ENCODE measurements at regions not wholly inside any gene's neighbourhood (a gene's known extent, or its start where the extent isn't known, plus 50 kb on each side); places are given as distances from the start of the nearest gene placed in this dataset.

DNA sequence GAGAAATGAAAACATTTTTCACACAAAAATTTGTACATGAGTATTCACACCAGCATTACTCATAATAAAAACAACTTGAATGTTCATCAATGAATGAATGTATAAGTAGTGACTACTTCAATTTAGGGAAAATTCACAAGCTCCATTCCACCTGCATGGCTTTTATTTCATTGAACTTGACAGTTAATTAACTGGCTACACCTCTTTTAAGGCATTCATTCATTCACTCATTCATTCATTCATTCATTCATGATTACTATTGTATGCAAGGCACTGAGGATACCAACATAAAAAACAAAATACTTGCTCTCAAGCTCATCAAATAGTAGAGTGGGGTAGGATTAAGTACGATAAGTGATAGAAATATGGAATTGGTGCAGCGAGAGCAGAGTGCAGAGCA lies 198.3 kb upstream of the DLGAP1 start:
- H3K4me3 ChIP-seq (ENCODE audit: low read depth, low read length): no peak overlapping the region

DNA sequence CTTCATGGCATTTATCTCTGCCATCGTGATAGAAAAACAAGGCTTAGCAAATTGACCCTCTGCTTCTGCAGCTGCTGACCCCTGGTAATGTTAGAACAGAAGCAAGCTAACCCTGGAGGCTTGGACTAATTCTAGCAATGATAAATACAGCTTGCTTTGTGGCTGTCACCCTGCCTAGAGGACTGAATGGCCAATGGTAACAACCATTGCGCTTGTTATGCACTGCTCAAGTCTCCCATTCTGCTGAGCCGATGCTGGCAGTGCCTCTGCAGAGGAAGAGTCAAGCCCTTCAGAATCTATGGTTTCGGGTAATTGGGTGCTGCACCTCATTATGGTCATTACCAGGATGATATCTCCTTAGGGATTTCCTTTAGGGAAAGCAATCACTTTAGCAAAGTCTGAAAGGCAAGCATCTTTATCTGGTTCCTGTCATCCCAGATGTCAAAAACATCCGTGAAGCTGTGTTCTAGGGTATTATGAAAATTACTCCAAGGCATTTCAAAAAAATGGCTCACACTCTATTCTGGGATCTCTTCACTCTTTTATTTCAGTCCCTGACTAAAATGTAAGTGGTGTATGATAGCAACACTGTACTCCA lies 186.8 kb upstream of the DLGAP1 start:
- no peak overlapping the region for H3K4me3 ChIP-seq (ENCODE audit: low read depth, low read length)

DNA sequence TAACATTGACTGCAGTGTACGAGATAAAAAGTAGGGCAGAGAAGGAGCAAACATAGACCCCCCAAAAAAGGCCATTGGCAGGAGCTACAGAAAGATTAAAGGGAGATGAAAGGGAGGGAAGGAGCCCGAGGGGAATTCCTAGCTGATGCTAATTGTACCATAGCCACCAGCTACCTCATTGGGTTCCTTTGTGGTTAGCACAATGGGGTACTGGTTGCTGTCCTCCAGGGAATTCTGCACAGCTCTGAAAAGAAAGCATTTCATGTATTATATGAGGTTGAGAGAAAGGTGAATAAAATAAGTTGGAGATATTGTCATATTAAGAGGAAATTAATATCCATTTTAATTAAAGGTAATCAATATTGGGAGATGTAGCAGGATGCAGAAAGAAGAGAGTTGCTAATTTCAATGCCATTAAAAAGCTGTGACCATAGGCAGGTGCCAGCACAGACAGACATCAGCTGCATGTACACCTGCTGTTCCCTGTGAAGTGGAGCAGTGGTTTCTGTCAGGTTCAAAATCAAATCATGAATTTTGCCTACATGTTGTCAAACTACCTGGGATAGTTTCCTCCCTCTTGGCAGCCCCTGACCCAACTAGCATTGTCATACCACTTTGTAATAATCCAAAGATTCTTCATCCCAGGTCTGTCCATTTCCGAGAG lies 185.4 kb upstream of the DLGAP1 start:
- H3K4me3 ChIP-seq (ENCODE audit: low read depth, low read length): no peak overlapping the region

DNA sequence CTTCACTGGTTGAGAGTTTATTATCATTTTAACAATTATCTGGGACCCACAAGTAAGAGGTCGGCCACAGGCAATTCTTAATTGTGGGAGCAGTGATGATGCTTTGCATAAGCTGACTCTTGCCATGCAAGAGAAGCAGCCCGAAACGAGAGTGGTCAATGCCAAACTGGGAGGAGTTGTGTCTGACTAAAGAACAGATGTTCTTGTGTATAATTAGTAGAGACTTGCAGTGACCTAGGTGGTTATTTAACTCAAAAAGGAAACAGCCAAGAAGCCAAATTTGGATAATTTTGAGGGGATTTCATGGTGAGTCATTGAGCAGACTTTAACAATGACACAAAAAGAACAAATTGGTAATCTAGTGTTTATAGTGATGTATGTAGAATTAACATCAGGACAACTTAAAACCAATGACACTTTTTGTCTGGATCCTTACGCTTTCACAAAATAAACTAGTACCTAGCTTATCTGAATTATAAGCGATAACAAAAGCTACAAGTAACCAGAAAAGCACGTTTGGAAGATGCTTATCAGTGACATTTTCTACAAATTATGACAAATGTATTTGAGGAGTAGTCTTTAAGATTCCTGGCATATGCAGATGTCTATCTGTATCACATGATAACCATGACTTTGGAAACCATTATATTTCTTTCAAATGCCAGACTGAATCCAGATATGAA lies 184.7 kb upstream of the DLGAP1 start:
- H3K4me3 ChIP-seq (ENCODE audit: low read depth, low read length): no peak overlapping the region

DNA sequence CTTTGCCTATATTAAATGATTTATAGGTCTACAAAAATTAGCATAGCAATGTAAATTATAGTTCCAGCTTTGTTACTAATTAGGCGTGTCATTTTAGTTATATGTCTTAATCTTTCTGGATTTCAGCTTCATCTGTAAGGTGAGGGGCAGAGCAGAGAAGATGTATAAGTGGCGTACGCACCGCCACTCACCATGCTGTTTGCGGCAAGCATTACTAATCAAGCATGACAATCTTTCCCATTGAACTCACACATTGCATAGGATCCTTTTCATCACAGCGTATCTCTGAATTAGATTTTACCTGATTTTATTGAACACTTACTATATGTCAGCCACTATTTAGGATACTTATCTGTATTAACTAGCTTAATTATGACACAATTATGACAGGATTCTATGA lies 183.6 kb upstream of the DLGAP1 start:
- no peak overlapping the region for H3K4me3 ChIP-seq (ENCODE audit: low read depth, low read length)

DNA sequence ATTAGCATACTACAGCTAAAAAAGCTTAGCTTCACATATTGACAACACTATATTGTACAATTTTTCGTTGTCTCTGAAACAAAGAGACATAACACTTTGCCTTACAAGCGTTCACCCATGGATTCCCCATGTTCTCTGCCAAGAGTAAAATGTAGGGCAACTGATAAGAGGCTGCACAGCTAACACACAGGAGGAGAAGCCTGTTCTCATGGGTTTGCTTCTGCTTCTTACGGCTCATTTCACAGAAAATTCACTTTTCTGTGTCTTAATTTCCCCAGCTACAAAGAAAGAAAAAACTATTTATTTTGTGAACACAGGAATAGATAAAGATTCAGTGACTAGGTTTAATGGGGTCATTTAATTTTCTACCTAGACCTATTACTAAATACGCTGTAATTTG lies 182.8 kb upstream of the DLGAP1 start:
- no peak overlapping the region for H3K4me3 ChIP-seq (ENCODE audit: low read depth, low read length)

DNA sequence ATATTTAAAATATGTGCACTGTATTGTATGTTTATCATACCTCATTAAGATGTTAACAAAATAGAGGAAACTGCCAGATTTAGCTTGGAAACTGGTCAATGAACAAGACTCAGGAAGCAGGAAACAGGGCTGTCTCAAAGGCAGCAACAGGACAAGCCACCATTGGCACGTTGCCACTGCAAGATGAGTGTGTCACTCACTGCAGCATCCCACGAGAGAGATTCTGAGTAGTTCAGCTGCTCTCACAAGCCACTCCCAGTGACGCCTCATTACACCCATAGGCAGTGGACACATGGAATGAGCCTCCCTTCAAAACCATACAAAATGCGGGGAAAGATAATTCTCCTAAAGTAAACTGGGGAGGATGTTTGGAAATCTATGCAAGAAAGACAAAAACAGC lies 181.9 kb upstream of the DLGAP1 start:
- H3K4me3 ChIP-seq (ENCODE audit: low read depth, low read length): no peak overlapping the region

DNA sequence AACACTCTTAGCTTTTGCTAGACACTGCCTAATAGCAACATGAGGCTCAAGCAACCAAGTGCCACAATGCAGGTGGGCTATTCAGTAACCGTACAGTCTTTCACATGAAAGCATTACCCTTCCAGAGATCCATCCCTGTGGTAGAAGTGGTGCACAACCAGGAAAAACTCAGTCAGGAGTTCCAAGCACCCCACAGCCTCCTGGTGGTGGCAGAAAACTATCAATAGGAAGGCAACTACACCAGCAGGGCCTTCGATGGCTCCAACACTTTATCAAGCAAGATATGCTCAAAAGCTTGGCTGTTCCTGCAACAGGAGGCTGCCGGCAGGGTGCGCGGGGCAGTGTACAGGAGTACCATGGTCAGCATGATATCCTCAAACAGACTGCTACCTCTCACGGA lies 176.1 kb upstream of the DLGAP1 start:
- H3K4me3 ChIP-seq (ENCODE audit: low read depth, low read length): no peak overlapping the region

DNA sequence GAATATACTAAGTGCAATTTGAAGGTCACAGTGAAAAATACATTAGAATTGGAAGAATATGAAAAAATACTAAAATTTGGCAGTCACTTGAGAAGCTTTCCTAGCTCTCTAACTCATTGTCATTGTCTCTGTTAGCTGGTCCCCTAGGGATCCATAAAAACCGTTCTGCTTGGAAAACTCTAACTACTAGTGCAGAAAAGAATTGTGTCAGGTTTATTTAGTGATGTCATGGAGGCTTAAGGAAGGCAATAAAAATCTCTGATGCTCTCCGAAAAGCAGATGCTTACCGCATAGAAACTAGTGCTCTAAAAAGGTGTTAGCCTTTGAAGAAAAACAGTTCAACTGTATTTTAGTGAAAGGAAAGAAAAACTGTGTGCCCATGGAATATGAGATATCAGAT lies 150.1 kb upstream of the DLGAP1 start:
- H3K4me3 ChIP-seq (ENCODE audit: low read depth, low read length): no peak overlapping the region

DNA sequence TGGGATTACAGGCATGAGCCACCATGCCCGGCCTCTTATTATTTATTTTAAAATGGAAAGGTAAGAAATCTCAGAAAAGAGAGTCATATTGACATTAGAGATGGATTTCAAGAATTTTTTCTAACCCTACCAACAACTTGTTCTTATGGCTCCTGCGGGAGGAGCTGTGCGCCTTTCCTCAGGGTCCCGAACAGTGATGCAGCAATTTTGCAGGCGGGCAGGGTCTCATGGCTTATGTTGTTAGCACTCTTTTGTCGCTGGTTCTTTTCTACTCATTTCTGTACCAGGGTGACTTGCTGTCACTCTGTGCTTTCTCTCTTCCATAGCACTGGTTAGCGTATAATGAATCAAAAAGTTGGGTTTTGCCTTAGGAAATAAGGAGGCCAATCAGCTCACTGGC lies 148.8 kb upstream of the DLGAP1 start:
- no peak overlapping the region for H3K4me3 ChIP-seq (ENCODE audit: low read depth, low read length)

DNA sequence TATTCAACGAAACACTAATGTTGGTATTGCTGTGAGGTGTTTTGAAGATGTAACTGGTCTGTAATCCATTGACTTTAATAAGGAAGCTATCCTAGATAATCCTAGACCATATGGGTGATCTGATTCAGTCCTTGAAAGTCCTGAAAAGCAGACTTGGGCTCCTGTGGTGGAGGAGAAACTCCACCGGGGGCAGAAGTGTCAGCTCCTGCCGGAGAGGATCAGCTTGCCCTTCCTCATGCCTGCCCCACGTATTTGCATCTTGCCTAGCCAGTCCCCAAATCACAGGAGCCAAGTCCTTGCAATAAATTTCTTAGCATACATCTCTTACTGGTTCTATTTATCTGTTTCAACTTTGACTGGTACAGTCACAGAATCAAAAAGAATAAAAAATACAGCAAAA lies 144.2 kb upstream of the DLGAP1 start:
- no peak overlapping the region for H3K4me3 ChIP-seq (ENCODE audit: low read depth, low read length)

DNA sequence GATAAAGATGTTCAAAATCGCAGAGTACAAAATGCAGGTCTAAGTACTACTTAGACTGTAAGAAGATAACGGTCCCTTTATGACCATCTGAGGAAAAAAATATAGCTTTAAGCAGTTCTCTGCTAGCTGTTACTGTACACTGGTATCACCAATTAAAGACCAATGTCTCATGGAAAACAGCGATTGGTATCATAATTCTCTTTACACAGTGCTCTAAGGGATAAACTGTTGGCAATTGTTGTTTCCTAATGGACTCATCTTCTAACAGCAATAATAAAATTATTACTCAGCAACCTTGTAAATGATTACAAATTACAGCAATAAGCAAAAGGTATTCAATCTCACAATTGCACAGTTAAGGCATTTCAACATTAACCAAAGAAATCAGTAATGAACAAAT lies 142.2 kb upstream of the DLGAP1 start:
- no peak overlapping the region for H3K4me3 ChIP-seq (ENCODE audit: low read depth, low read length)

DNA sequence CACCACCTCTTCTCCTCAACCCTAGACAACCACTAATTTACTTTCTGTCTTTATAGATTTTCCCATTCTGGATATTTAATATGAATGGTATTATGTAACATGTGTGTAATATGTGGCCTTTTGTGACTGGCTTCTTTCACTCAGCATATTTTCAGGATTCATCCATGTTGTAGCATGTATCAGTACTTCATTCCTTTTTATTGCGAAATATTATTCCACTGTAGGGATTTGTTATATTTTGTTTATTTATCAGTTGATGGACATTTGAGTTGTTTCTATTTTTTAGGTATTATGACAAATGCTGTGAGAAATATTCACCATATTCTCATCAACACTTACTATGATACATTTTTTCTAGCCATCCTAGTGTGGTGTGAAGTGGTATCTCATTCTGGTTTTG lies 138.8 kb upstream of the DLGAP1 start:
- H3K4me3 ChIP-seq (ENCODE audit: low read depth, low read length): no peak overlapping the region

DNA sequence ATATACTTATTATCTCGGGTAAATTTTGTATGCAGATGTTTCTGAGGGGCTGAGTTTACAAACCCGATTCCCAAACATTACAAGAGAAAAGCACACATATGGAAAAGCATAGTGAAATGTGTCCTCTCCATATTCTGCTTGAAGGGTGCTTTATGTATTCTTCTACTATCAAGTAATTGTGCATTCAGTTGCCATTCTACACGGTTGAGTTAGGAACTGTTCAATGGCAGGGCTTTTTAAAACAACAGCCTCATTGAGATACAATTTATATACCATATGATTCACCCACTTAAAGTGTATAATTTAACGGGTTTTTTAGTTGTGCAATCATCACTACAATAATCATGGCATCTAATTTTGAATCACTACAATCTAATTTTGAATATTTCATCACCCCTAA lies 138.4 kb upstream of the DLGAP1 start:
- no peak overlapping the region for H3K4me3 ChIP-seq (ENCODE audit: low read depth, low read length)

DNA sequence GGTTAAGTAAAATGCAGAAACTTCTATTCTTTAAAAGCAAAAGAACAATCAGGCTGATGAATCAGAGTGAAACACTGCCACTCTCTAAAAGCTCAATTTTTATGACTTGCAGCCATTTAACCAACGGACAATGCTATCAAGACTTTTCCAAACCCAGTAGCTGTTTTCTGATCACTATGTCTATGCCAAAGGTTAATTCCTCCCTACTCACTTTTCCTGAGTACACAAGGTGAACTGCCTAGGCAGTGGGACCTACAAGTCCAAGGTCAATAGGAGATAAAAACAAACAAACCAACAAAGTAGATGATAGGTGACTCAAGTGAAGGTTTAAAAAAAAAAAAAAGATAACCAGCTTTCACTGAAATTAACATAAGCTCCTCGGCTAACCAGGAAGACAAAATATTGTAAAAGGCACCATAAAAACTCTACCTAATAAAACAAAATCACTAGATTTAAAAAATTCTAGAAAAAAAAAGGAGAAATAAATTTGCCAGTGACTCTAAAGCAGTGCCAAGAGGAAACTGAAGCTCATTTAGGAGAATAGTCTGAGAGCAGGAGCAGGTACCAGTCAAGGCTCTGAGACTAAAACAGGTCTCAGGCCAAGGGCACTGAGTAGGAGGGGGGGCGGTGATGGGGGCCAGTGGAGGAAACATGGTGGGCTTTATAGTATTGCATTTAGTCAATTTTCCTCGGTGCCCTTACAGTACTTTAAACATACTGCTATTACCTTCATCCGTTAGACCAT lies 134.1 kb upstream of the DLGAP1 start:
- H3K4me3 ChIP-seq (ENCODE audit: low read depth, low read length): no peak overlapping the region

DNA sequence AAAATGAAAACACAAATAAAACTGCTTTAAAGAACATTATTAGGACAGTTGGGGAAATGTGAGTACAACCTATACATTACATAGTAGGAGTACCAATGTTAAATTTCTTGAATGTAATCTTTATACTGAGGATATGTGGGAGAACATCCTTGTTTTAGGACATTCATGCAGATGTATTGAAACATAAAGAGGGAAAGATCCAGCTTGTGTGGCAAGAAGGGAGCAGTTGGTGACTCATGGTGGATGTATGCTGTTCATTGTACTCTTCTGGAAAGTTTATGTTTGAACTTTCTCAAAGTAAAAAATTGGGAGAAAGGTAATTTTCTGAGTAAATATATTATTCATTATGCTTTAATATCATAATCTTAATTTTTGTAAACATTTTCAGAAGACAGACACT lies 132.1 kb upstream of the DLGAP1 start:
- no peak overlapping the region for H3K4me3 ChIP-seq (ENCODE audit: low read depth, low read length)

DNA sequence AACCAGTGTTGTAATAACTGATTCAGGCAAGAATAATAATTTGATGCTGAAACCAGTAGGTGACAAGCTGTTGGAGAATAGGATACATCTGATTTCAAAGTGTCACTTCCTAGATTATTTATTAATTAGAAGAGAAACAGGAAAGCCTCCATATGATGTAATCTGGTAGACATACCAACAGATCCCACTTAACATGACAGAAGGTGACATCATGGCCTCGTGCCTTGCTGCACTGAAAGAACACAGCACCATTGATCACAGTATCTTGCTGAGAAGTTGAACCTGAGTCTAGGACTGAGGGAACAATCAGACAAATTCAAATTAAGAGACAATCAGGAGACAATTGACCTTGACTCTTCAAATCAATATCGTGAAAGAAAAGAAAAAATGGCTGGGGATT lies 131.6 kb upstream of the DLGAP1 start:
- H3K4me3 ChIP-seq (ENCODE audit: low read depth, low read length): no peak overlapping the region

DNA sequence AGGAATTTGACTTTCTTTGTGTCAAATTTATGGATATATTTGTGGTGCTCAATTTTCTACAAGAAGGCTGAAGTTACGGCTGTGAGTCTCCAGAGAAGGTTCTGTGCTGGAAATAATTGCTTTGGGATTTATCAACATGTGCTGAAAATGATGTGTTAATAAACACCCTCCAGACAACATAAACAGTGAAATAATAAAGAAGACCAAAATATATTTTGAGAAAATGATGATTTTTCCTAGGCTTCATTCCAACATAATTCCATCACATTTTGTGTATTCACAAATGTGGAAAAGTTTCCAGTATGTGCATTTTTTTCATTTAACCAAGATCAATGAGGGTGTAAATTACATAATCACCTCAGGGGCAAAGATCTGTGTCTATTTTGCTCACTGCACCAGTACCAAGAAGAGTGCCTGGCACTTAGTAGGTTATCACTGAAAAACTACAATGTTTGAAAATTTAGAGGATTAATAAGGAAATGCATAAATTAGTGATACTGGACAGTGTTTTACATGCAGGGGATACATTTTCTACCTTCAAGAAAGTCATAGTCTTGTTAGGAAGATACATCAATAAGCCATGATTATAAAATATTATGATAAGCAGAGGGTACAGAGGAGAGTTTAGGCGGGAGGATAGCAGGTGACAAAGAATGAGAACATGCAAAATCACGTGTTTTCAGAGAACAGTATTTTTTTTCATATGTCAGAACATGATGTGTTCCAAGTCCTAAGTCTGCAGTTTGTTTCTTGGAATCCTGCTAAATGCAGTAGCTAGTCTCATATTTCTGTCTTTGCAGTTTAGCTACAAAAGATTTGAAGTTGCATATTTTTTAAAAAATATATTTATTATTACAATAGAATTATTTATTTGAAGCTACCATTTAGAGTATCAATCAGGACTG lies 127.6 kb upstream of the DLGAP1 start:
- no peak overlapping the region for H3K4me3 ChIP-seq (ENCODE audit: low read depth, low read length)

DNA sequence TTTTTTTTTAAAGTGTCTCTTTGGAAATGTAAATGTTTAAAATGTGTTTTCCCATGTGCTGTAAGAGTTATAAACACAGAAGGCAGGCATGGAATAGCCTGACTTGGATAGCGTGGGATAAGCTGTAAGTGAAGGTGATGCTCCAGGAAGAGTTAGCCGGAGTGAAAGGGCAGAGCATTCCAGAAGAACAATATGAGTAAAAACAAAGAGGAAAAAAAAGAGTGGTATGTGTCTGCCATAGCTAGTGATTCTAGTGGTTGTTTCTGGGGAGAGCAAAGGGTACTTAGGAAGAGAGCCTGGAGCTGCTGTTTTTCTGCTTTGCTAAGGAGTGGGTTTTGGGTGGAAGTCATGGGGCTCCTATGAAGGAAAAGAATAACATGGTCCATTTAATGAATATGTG lies 126.9 kb upstream of the DLGAP1 start:
- no peak overlapping the region for H3K4me3 ChIP-seq (ENCODE audit: low read depth, low read length)

DNA sequence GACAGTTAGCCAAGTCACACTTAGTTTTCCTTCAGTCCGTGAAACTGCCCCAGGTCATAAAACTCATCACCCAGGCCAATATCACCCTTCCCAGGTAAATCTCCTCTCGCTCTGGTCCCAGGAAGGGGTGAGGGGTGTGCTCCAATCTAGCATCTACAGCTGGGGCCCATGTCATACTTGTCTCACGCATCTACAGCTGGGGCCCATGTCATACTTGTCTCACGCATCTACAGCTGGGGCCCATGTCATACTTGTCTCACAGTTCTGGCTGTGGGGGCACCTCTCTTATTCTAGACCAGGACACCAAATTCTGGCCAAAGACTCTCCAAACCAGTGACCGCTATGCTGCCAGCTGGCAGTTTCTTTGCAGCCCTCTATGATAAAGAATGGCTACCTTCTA lies 123.3 kb upstream of the DLGAP1 start:
- H3K4me3 ChIP-seq (ENCODE audit: low read depth, low read length): no peak overlapping the region

DNA sequence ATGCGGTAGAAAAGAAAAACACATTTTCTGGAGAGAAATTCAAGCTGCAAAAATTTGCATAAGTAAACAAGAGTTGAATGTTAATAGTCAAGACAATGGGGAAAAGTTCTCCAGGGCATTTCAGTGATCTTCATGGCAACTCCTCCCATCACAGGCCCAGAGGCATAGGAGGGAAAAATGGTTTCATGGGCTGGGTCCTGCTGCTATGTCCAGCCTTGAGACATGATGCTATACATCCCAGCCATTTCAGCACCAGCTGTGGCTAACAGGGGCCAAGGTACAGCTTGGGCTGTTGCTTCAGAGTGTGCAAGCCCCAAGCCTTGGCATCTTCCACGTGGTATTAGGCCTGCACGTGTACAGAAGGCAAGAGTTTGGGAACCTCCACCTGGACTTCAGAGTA lies 118.6 kb upstream of the DLGAP1 start:
- no peak overlapping the region for H3K4me3 ChIP-seq (ENCODE audit: low read depth, low read length)
